Endodermal cell (in vitro differentiated cells): ENCODE measurements at regions not wholly inside any gene's neighbourhood (a gene's known extent, or its start where the extent isn't known, plus 50 kb on each side); places are given as distances from the start of the nearest gene placed in this dataset.

ENCODE experiments used
- DNase-seq: peaks from one replicate; pipeline ENCODE4 v3.0.0-alpha.2; 2017
- H3K27ac ChIP-seq: 2 replicates; pipeline ENCODE4 v1.5.1; 2013; ENCODE audit warnings: mild to moderate bottlenecking, low read depth, low read length, moderate library complexity
- H3K27me3 ChIP-seq: 2 replicates; pipeline ENCODE4 v1.6.1; 2013; ENCODE audit warnings: mild to moderate bottlenecking, low read length, moderate library complexity; ENCODE audit not compliant: insufficient read depth, control insufficient read depth, poor library complexity, severe bottlenecking
- H3K36me3 ChIP-seq: 2 replicates; pipeline ENCODE4 v1.7.0; 2013; ENCODE audit warnings: mild to moderate bottlenecking, low read length, moderate library complexity; ENCODE audit not compliant: control insufficient read depth, insufficient read depth
- H3K4me1 ChIP-seq: one replicate; pipeline ENCODE4 v1.7.0; 2013; ENCODE audit warnings: low read length; ENCODE audit not compliant: control insufficient read depth, insufficient read depth
- H3K4me3 ChIP-seq: 2 replicates; pipeline ENCODE4 v1.5.1; 2013; ENCODE audit warnings: mild to moderate bottlenecking, low read length, moderate library complexity
- H3K9ac ChIP-seq: 2 replicates; pipeline ENCODE4 v1.6.1; 2013; ENCODE audit warnings: mild to moderate bottlenecking, low read length, moderate library complexity; ENCODE audit not compliant: poor library complexity, severe bottlenecking; ENCODE audit errors: extremely low read depth
- H3K9me3 ChIP-seq: 2 replicates; pipeline ENCODE4 v1.6.1; 2013; ENCODE audit warnings: mild to moderate bottlenecking, low read length, moderate library complexity; ENCODE audit not compliant: control insufficient read depth
- H3K27ac Mint-ChIP-seq: 2 replicates; pipeline ENCODE4 v1.8.0; 2020; ENCODE audit warnings: mixed read lengths
- H3K27me3 Mint-ChIP-seq: 2 replicates; pipeline ENCODE4 v1.8.0; 2021; ENCODE audit warnings: mild to moderate bottlenecking, mixed read lengths; ENCODE audit not compliant: insufficient read depth
- H3K36me3 Mint-ChIP-seq: 2 replicates; pipeline ENCODE4 v1.8.0; 2020; ENCODE audit warnings: low read depth, mixed read lengths
- H3K4me1 Mint-ChIP-seq: 2 replicates; pipeline ENCODE4 v1.8.0; 2020; ENCODE audit warnings: mixed read lengths
- H3K4me3 Mint-ChIP-seq: 2 replicates; pipeline ENCODE4 v1.8.0; 2020; ENCODE audit warnings: mild to moderate bottlenecking, moderate library complexity, mixed read lengths
- H3K9me3 Mint-ChIP-seq: 2 replicates; pipeline ENCODE4 v1.8.0; 2020; ENCODE audit warnings: mild to moderate bottlenecking, mixed read lengths
- WGBS, 2 experiments: methylation state at CpG; one replicate each; pipeline versions ENCODE4 v1.1.5 to v1.1.7; 2013; ENCODE audit warnings: missing lambda C conversion rate in 2 of 2, mixed read lengths in 1 of 2; ENCODE audit not compliant: insufficient coverage in 1 of 2, insufficient read length in 1 of 2; 5-methylcytosine and 5-hydroxymethylcytosine counted together
- TF ChIP-seq, protein P1 (sequence below): fragments of 200-600 bp; sonication (generic); conservative IDR thresholded peaks from 2 replicates; pipeline ENCODE4 v1.5.0; 2021; ENCODE audit warnings: antibody characterized with exemption, mild to moderate bottlenecking

GRCh38 chr3:81985996-81986723, 224.7 kb upstream of the GBE1 start:
- H3K4me1 Mint-ChIP-seq = peaks cover 3% of the 10 kb centered on the region
- peaks cover 7% of the 10 kb centered on the region for H3K9me3 Mint-ChIP-seq
- Histone ChIP-seq H3K9ac (no peak overlapping the region), H3K27ac (no peak overlapping the region), H3K4me1 (no peaks in the 10 kb centered on the region), H3K9me3 (no peaks in the 10 kb centered on the region), H3K27me3 (no peaks in the 10 kb centered on the region), H3K4me3 (no peak overlapping the region), H3K36me3 (no peaks in the 10 kb centered on the region)
- no peak overlapping the region for H3K4me3 Mint-ChIP-seq
- 95 to 98% methylated on average over 7 to 12 of the region's 12 CpGs for WGBS, 2 experiments
- TF ChIP-seq, protein P1, sequence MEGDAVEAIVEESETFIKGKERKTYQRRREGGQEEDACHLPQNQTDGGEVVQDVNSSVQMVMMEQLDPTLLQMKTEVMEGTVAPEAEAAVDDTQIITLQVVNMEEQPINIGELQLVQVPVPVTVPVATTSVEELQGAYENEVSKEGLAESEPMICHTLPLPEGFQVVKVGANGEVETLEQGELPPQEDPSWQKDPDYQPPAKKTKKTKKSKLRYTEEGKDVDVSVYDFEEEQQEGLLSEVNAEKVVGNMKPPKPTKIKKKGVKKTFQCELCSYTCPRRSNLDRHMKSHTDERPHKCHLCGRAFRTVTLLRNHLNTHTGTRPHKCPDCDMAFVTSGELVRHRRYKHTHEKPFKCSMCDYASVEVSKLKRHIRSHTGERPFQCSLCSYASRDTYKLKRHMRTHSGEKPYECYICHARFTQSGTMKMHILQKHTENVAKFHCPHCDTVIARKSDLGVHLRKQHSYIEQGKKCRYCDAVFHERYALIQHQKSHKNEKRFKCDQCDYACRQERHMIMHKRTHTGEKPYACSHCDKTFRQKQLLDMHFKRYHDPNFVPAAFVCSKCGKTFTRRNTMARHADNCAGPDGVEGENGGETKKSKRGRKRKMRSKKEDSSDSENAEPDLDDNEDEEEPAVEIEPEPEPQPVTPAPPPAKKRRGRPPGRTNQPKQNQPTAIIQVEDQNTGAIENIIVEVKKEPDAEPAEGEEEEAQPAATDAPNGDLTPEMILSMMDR = peak; percentile 12
- DNase-seq = no peak
- no peaks in the 10 kb centered on the region for H3K27me3 Mint-ChIP-seq
- no peaks in the 10 kb centered on the region for H3K36me3 Mint-ChIP-seq
- H3K27ac Mint-ChIP-seq = no peak overlapping the region

GRCh38 chr3:81983382-81983781, 221.9 kb upstream of the GBE1 start:
- H3K4me3 Mint-ChIP-seq = no peak overlapping the region

DNA sequence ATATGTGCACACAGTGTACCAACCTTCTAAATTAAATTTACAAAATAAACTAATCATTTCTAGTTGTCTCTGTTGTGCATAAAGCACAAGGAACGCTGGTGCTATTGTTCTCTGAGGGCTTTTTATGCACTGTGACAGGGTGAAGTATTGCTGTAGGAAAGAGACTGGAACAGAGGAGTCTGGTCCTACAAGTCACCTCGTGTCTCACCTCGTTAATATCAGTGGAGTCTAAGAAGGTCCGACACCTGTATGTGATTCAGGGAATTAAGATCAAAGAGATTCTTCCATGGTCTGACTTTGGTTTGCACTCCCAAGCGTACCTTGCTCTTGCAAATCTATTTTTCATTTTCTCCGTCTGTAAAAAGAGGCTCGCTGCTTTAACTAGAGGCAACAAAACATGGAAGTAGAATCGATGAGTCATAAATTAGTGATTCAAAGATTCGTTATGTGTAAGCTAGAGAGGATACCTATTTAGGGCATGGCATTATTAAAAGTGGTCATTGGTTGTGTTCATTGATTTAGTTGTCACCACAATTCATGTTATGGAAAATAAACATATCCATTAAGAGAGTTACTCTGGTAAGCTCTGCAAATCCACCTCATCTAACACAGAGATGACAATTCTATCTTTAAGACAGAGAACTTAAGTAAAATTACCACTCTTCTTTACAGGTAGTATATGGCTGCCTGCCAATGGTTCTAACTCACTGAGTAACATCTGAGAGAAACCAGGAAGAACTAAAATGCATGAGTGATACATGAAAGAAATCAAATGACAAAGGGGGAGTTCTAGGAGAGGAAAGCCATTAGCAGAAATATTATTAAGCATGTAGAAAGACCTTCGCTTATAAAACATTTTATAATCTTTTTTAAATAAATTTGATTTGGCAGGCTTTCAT, 219.4 kb upstream of the GBE1 start:
- H3K9ac ChIP-seq = no peak overlapping the region
- Mint-ChIP-seq H3K36me3 (no peaks in the 10 kb centered on the region), H3K27ac (no peak overlapping the region), H3K4me1 (peaks cover 2% of the 10 kb centered on the region), H3K27me3 (no peaks in the 10 kb centered on the region), H3K9me3 (peaks cover 3% of the 10 kb centered on the region), H3K4me3 (no peak overlapping the region)
- 90 to 92% methylated on average over 9 to 10 of the region's 10 CpGs for WGBS, 2 experiments
- no peak overlapping the region for H3K27ac ChIP-seq
- TF ChIP-seq, protein P1 = no peak
- H3K9me3 ChIP-seq = no peaks in the 10 kb centered on the region
- H3K36me3 ChIP-seq = no peaks in the 10 kb centered on the region
- H3K4me1 ChIP-seq = no peaks in the 10 kb centered on the region
- DNase-seq = no peak
- H3K27me3 ChIP-seq = no peaks in the 10 kb centered on the region
- no peak overlapping the region for H3K4me3 ChIP-seq

More at GRCh38 chr3:81983382-81983781, 221.9 kb upstream of the GBE1 start:
- H3K27ac ChIP-seq = no peak overlapping the region
- no peak overlapping the region for H3K27ac Mint-ChIP-seq
- no peaks in the 10 kb centered on the region for H3K27me3 Mint-ChIP-seq
- no peaks in the 10 kb centered on the region for H3K9me3 ChIP-seq
- TF ChIP-seq, protein P1 = no peak
- no peak for DNase-seq
- no peak overlapping the region for H3K4me3 ChIP-seq
- no peaks in the 10 kb centered on the region for H3K36me3 ChIP-seq
- no peaks in the 10 kb centered on the region for H3K4me1 ChIP-seq
- peaks cover 7% of the 10 kb centered on the region for H3K9me3 Mint-ChIP-seq
- H3K36me3 Mint-ChIP-seq = no peaks in the 10 kb centered on the region
- no peaks in the 10 kb centered on the region for H3K27me3 ChIP-seq
- whole genome bisulfite sequencing, 2 experiments = 100% methylated on average over 1 of the region's 1 CpG; no CpG with 5 or more reads in 1 of the 2 experiments
- H3K4me1 Mint-ChIP-seq = no peaks in the 10 kb centered on the region
- no peak overlapping the region for H3K9ac ChIP-seq
